SK-N-SH (cell line): ENCODE measurements at regions not wholly inside any gene's neighbourhood (a gene's known extent, or its start where the extent isn't known, plus 50 kb on each side); places are given as distances from the start of the nearest gene placed in this dataset.

Experiments
- CTCF ChIA-PET: fragments of 300-600, 350-600 bp; formaldehyde crosslinking; extraction: SDS; loops from one replicate; lab custom pipeline; 2021; lab: Yijun Ruan, JAX
- POLR2A ChIA-PET: fragments of 350-600 bp; sonication (Branson Sonifier 250); formaldehyde crosslinking; extraction: SDS; loops from one replicate; lab custom pipeline; 2020; ENCODE audit warnings: antibody characterized with exemption, inconsistent platforms; lab: Yijun Ruan, JAX
- DNase-seq: peaks from one replicate; pipeline ENCODE4 v3.0.0; 2012
- H2AFZ ChIP-seq: fragments of 200-600 bp; sonication (generic); 2 replicates; pipeline ENCODE4 v1.8.1; 2016; ENCODE audit warnings: antibody characterized with exemption, mild to moderate bottlenecking, low read depth
- H3F3A ChIP-seq: fragments of 200-600 bp; sonication (generic); replicated peaks from 2 replicates; pipeline ENCODE3; 2016; ENCODE audit warnings: antibody characterized with exemption, mild to moderate bottlenecking; ENCODE audit not compliant: insufficient read depth
- H3K27ac ChIP-seq, 2 experiments: fragments of 200-500 bp in 1 of 2; fragments of 200-600 bp in 1 of 2; sonication (Bioruptor generic) in 1 of 2; sonication (generic), shearing (Covaris generic) in 1 of 2; 2 replicates each; pipeline versions ENCODE4 v1.5.1 to v1.6.1; 2014 to 2016; ENCODE audit warnings: low read depth in 2 of 2, inconsistent platforms in 1 of 2, low read length in 1 of 2, mild to moderate bottlenecking in 1 of 2, mixed read lengths in 1 of 2
- H3K27me3 ChIP-seq: fragments of 200-600 bp; sonication (generic), shearing (Covaris generic); 2 replicates; pipeline ENCODE4 v1.6.1; 2016; ENCODE audit warnings: mixed run types; ENCODE audit not compliant: insufficient read depth
- H3K36me3 ChIP-seq, 2 experiments: fragments of 200-500 bp in 1 of 2; fragments of 200-600 bp in 1 of 2; sonication (Bioruptor generic) in 1 of 2; sonication (generic) in 1 of 2; replicated peaks in 1 of 2; 2 replicates each; pipeline versions ENCODE3 to v1.5.1; 2014 to 2016; ENCODE audit warnings: low read length in 1 of 2, mild to moderate bottlenecking in 1 of 2; ENCODE audit not compliant: insufficient read depth in 2 of 2, control insufficient read depth in 1 of 2
- H3K4me1 ChIP-seq, 2 experiments: fragments of 200-500 bp in 1 of 2; fragments of 200-600 bp in 1 of 2; sonication (Bioruptor generic) in 1 of 2; sonication (generic), shearing (Covaris generic) in 1 of 2; 2 replicates each; pipeline versions ENCODE4 v1.5.1 to v1.6.1; 2014 to 2016; ENCODE audit warnings: low read depth in 1 of 2, low read length in 1 of 2, mixed run types in 1 of 2; ENCODE audit not compliant: insufficient read depth in 2 of 2, control insufficient read depth in 1 of 2
- H3K4me2 ChIP-seq: fragments of 200-600 bp; sonication (generic), shearing (Covaris generic); 2 replicates; pipeline ENCODE4 v1.6.1; 2017; ENCODE audit warnings: mixed run types
- H3K4me3 ChIP-seq, 2 experiments: fragments of 200-500 bp in 1 of 2; fragments of 200-600 bp in 1 of 2; sonication (Bioruptor generic) in 1 of 2; sonication (generic), shearing (Covaris generic) in 1 of 2; 2 replicates each; pipeline versions ENCODE4 v1.5.1 to v1.8.1; 2014 to 2016; ENCODE audit warnings: low read depth in 2 of 2, inconsistent platforms in 1 of 2, low read length in 1 of 2, mild to moderate bottlenecking in 1 of 2, mixed read lengths in 1 of 2, moderate library complexity in 1 of 2
- H3K79me2 ChIP-seq: fragments of 200-600 bp; sonication (generic); 2 replicates; pipeline ENCODE4 v1.8.1; 2017; ENCODE audit warnings: mild to moderate bottlenecking; ENCODE audit not compliant: insufficient read depth
- H3K9ac ChIP-seq: fragments of 200-600 bp; sonication (generic); 2 replicates; pipeline ENCODE4 v1.6.1; 2017; ENCODE audit warnings: mixed run types
- H3K9me2 ChIP-seq: fragments of 200-600 bp; sonication (generic); 2 replicates; pipeline ENCODE4 v1.6.1; 2017; ENCODE audit warnings: mixed run types
- H3K9me3 ChIP-seq: fragments of 200-600 bp; sonication (generic); 2 replicates; pipeline ENCODE4 v1.6.1; 2017; ENCODE audit warnings: mixed run types, mild to moderate bottlenecking, moderate library complexity
- H4K20me1 ChIP-seq: fragments of 200-600 bp; sonication (generic); 2 replicates; pipeline ENCODE4 v1.6.1; 2017; ENCODE audit warnings: mild to moderate bottlenecking, mixed run types; ENCODE audit not compliant: insufficient read depth
- ELF1 ChIP-seq: IDR thresholded peaks from 2 replicates; pipeline ENCODE4 v1.4.0; 2012
- FOXJ3 ChIP-seq: sonication (generic); formaldehyde crosslinking; IDR thresholded peaks from 2 replicates; pipeline ENCODE4 v1.5.1; 2020; ENCODE audit warnings: mild to moderate bottlenecking, missing genetic modification reagents
- MAX ChIP-seq: IDR thresholded peaks from 2 replicates; pipeline ENCODE4 v1.4.0; 2012; ENCODE audit warnings: low read depth
- MEF2A ChIP-seq: IDR thresholded peaks from 2 replicates; pipeline ENCODE4 v1.4.0; 2012; ENCODE audit warnings: low read depth, borderline replicate concordance
- NRF1 ChIP-seq: IDR thresholded peaks from 2 replicates; pipeline ENCODE4 v1.6.1; 2012; ENCODE audit warnings: low read depth, mild to moderate bottlenecking, low read length
- PBX3 ChIP-seq: IDR thresholded peaks from 2 replicates; pipeline ENCODE4; 2012
- RCOR1 ChIP-seq: fragments of 150-350 bp; IDR thresholded peaks from 2 replicates; pipeline ENCODE4 v1.6.1; 2017; ENCODE audit warnings: antibody characterized with exemption, low read length
- REST ChIP-seq: IDR thresholded peaks from 2 replicates; pipeline ENCODE4 v1.6.1; 2012; ENCODE audit warnings: mild to moderate bottlenecking, low read depth, low read length, moderate library complexity
- RXRA ChIP-seq: IDR thresholded peaks from 2 replicates; pipeline ENCODE4 v1.4.0; 2012; ENCODE audit warnings: low read depth, mild to moderate bottlenecking, borderline replicate concordance
- SMC3 ChIP-seq: IDR thresholded peaks from 2 replicates; pipeline ENCODE4 v1.6.1; 2012; ENCODE audit warnings: low read depth, low read length, improper control_type of control experiment
- TAF1 ChIP-seq: IDR thresholded peaks from 2 replicates; pipeline ENCODE4 v1.6.1; 2012; ENCODE audit warnings: low read depth, mild to moderate bottlenecking, low read length, moderate library complexity, borderline replicate concordance
- WGBS: methylation state at CpG from one replicate; pipeline ENCODE4 v1.1.6; 2017; ENCODE audit warnings: low lambda C conversion rate; 5-methylcytosine and 5-hydroxymethylcytosine counted together
- TF ChIP-seq, protein P1 (sequence below): fragments of 150-350 bp; IDR thresholded peaks from 2 replicates; pipeline ENCODE4 v1.6.1; 2017; ENCODE audit warnings: antibody characterized with exemption, low read length, low read depth, borderline replicate concordance
- TF ChIP-seq, protein P2 (sequence below): IDR thresholded peaks from 2 replicates; pipeline ENCODE4 v1.4.0; 2012; ENCODE audit warnings: low read depth, borderline replicate concordance

- no peaks in the 10 kb centered on the region for H3K27me3 ChIP-seq
- H3K9ac ChIP-seq, result no peak overlapping the region
- H3K4me2 ChIP-seq, result no peak overlapping the region
- no peaks in the 10 kb centered on the region for H3K9me2 ChIP-seq
- H3K4me3 ChIP-seq, result no peak overlapping the region
- H3K4me1 ChIP-seq, result no peaks in the 10 kb centered on the region
- no peaks in the 10 kb centered on the region for H3K36me3 ChIP-seq
- no peaks in the 10 kb centered on the region for H4K20me1 ChIP-seq
- no peak for DNase-seq
- 40% methylated on average over 3 of the region's 3 CpGs for WGBS
- no peaks in the 10 kb centered on the region for H3K79me2 ChIP-seq
- no peak for TF ChIP-seq SMC3
- TF ChIP-seq NRF1, result no peak
- TF ChIP-seq RCOR1, result no peak
- TF ChIP-seq, protein P1, sequence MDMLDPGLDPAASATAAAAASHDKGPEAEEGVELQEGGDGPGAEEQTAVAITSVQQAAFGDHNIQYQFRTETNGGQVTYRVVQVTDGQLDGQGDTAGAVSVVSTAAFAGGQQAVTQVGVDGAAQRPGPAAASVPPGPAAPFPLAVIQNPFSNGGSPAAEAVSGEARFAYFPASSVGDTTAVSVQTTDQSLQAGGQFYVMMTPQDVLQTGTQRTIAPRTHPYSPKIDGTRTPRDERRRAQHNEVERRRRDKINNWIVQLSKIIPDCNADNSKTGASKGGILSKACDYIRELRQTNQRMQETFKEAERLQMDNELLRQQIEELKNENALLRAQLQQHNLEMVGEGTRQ, result no peak
- TF ChIP-seq FOXJ3 (CRISPR knock-in tag), result no peak
- no peak for TF ChIP-seq ELF1
- H3K27ac ChIP-seq, result no peak overlapping the region
- H3F3A ChIP-seq, result no peaks in the 10 kb centered on the region
- ChIA-PET CTCF (no interaction called here), POLR2A (no interaction called here)
- H2AFZ ChIP-seq, result no peak overlapping the region
- H3K9me3 ChIP-seq, result no peaks in the 10 kb centered on the region
These were observed 85.1 kb upstream of the PLEKHA5 start for GRCh38 chr12:19044430-19044829.

- DNase-seq, result no peak
- Histone ChIP-seq H3K36me3 (no peaks in the 10 kb centered on the region), H3K4me2 (no peak overlapping the region), H3K9ac (no peak overlapping the region), H3K9me3 (no peaks in the 10 kb centered on the region), H3K79me2 (no peaks in the 10 kb centered on the region), H3K27ac (no peak overlapping the region), H3K9me2 (no peaks in the 10 kb centered on the region), H3K27me3 (no peaks in the 10 kb centered on the region), H3K4me1 (no peaks in the 10 kb centered on the region), H3F3A (no peaks in the 10 kb centered on the region), H4K20me1 (no peaks in the 10 kb centered on the region), H3K4me3 (no peak overlapping the region), H2AFZ (no peak overlapping the region)
- no peak for TF ChIP-seq RXRA
- no peak for TF ChIP-seq MAX
- TF ChIP-seq TAF1, result no peak
- TF ChIP-seq PBX3, result no peak
- no peak for TF ChIP-seq MEF2A
- no peak for TF ChIP-seq REST
- TF ChIP-seq, protein P2, sequence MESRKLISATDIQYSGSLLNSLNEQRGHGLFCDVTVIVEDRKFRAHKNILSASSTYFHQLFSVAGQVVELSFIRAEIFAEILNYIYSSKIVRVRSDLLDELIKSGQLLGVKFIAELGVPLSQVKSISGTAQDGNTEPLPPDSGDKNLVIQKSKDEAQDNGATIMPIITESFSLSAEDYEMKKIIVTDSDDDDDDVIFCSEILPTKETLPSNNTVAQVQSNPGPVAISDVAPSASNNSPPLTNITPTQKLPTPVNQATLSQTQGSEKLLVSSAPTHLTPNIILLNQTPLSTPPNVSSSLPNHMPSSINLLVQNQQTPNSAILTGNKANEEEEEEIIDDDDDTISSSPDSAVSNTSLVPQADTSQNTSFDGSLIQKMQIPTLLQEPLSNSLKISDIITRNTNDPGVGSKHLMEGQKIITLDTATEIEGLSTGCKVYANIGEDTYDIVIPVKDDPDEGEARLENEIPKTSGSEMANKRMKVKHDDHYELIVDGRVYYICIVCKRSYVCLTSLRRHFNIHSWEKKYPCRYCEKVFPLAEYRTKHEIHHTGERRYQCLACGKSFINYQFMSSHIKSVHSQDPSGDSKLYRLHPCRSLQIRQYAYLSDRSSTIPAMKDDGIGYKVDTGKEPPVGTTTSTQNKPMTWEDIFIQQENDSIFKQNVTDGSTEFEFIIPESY, result no peak
- TF ChIP-seq, protein P1, result no peak
- ChIA-PET CTCF (no interaction called here), POLR2A (no interaction called here)
- 83% methylated on average over 4 of the region's 4 CpGs for WGBS
These were observed 84.6 kb upstream of the PLEKHA5 start for GRCh38 chr12:19044891-19045290.
